ENCODE measurements at regions not wholly inside any gene's neighbourhood (a gene's known extent, or its start where the extent isn't known, plus 50 kb on each side); places are given as distances from the start of the nearest gene placed in this dataset.
"Not testable (repeated sequence)": the region's sequence is repeated elsewhere in the genome, so short reads cannot be mapped to it uniquely, and the experiment has no call there.

GRCh38 chr1:184161071-184161698, 109.7 kb downstream of the TSEN15 start:
- Mint-ChIP-seq H3K27ac (no peak overlapping the region), H3K36me3 (ENCODE audit: low read depth) (no peaks in the 10 kb centered on the region), H3K27me3 (ENCODE audit: insufficient read depth) (no peaks in the 10 kb centered on the region), H3K4me3 (no peak overlapping the region), H3K9me3 (no peaks in the 10 kb centered on the region), H3K4me1 (ENCODE audit: low read depth) (peaks cover 29% of the 10 kb centered on the region)
- intact Hi-C loops (cut with micrococcal nuclease), result loop anchor here (2.0 to 10.0 kb wide), 14 partner anchors 36 to 1859 kb away; partner anchors contain the start of genes APOBEC4, ARPC5, EDEM3 and SWT1
- DNase-seq (ENCODE audit: low spot score), result peak; percentile 59

GRCh38 chr1:184162281-184162680, 110.8 kb downstream of the TSEN15 start:
- Mint-ChIP-seq H3K27ac (no peak overlapping the region), H3K9me3 (no peaks in the 10 kb centered on the region), H3K4me3 (no peak overlapping the region), H3K4me1 (ENCODE audit: low read depth) (peaks cover 24% of the 10 kb centered on the region), H3K36me3 (ENCODE audit: low read depth) (no peaks in the 10 kb centered on the region), H3K27me3 (ENCODE audit: insufficient read depth) (peaks cover 3% of the 10 kb centered on the region)
- intact Hi-C loops (cut with micrococcal nuclease), result loop anchor here (5.0 to 10.0 kb wide), 4 partner anchors 730 to 1860 kb away; partner anchors contain the start of genes SWT1 and TRMT1L
- no peak for DNase-seq (ENCODE audit: low spot score)

- DNase-seq (ENCODE audit: low spot score), result peak; percentile 20
- Mint-ChIP-seq H3K4me1 (ENCODE audit: low read depth) (peaks cover 24% of the 10 kb centered on the region), H3K4me3 (no peak overlapping the region), H3K36me3 (ENCODE audit: low read depth) (no peaks in the 10 kb centered on the region), H3K9me3 (peaks cover 5% of the 10 kb centered on the region), H3K27me3 (ENCODE audit: insufficient read depth) (peaks cover 12% of the 10 kb centered on the region), H3K27ac (no peak overlapping the region)
- intact Hi-C loops (cut with micrococcal nuclease), result loop anchor here (5.0 to 10.0 kb wide), 4 partner anchors 728 to 1862 kb away; partner anchors contain the start of genes SWT1 and TRMT1L
These were observed 112.3 kb downstream of the TSEN15 start for GRCh38 chr1:184163674-184164465.

- intact Hi-C loops (cut with micrococcal nuclease), result loop anchor here (5.0 to 10.0 kb wide), 4 partner anchors 728 to 1862 kb away; partner anchors contain the start of genes SWT1 and TRMT1L
- Mint-ChIP-seq H3K9me3 (peaks cover 11% of the 10 kb centered on the region), H3K36me3 (ENCODE audit: low read depth) (no peaks in the 10 kb centered on the region)
These were observed 113.0 kb downstream of the TSEN15 start for GRCh38 chr1:184164536-184164935.

GRCh38 chr1:184166485-184166884, 115.0 kb downstream of the TSEN15 start:
- no peak for DNase-seq (ENCODE audit: low spot score)
- Mint-ChIP-seq H3K27ac (no peak overlapping the region), H3K4me3 (no peak overlapping the region), H3K9me3 (peaks cover 11% of the 10 kb centered on the region), H3K4me1 (ENCODE audit: low read depth) (peaks cover 24% of the 10 kb centered on the region), H3K36me3 (ENCODE audit: low read depth) (no peaks in the 10 kb centered on the region), H3K27me3 (ENCODE audit: insufficient read depth) (peaks cover 17% of the 10 kb centered on the region)
- intact Hi-C loops (cut with micrococcal nuclease), result loop anchor here (10.0 kb wide), 2 partner anchors 988 to 1552 kb away; partner anchors contain the start of genes SWT1 and TRMT1L

More at GRCh38 chr1:184164536-184164935, 113.0 kb downstream of the TSEN15 start:
- Mint-ChIP-seq H3K27me3 (ENCODE audit: insufficient read depth) (peaks cover 17% of the 10 kb centered on the region), H3K4me3 (no peak overlapping the region), H3K4me1 (ENCODE audit: low read depth) (peaks cover 24% of the 10 kb centered on the region), H3K27ac (no peak overlapping the region)
- DNase-seq (ENCODE audit: low spot score), result no peak

- Mint-ChIP-seq H3K4me3 (no peak overlapping the region), H3K9me3 (peaks cover 11% of the 10 kb centered on the region), H3K27me3 (ENCODE audit: insufficient read depth) (peaks cover 17% of the 10 kb centered on the region), H3K4me1 (ENCODE audit: low read depth) (peaks cover 24% of the 10 kb centered on the region), H3K27ac (no peak overlapping the region), H3K36me3 (ENCODE audit: low read depth) (no peaks in the 10 kb centered on the region)
- intact Hi-C loops (cut with micrococcal nuclease), result loop anchor here (10.0 kb wide), 2 partner anchors 987 to 1553 kb away; partner anchors contain the start of genes SWT1 and TRMT1L
- DNase-seq (ENCODE audit: low spot score), result no peak
These were observed 115.8 kb downstream of the TSEN15 start for GRCh38 chr1:184167352-184167751.

- Mint-ChIP-seq H3K9me3 (peaks cover 11% of the 10 kb centered on the region), H3K4me3 (no peak overlapping the region), H3K36me3 (ENCODE audit: low read depth) (no peaks in the 10 kb centered on the region), H3K27me3 (ENCODE audit: insufficient read depth) (peaks cover 22% of the 10 kb centered on the region), H3K27ac (no peak overlapping the region), H3K4me1 (ENCODE audit: low read depth) (peaks cover 4% of the 10 kb centered on the region)
- intact Hi-C loops (cut with micrococcal nuclease), result no loop called here
- DNase-seq (ENCODE audit: low spot score), result no peak
These were observed 119.2 kb downstream of the TSEN15 start for GRCh38 chr1:184170719-184171118.

GRCh38 chr1:184176058-184176457, 124.5 kb downstream of the TSEN15 start:
- no peaks in the 10 kb centered on the region for H3K4me1 Mint-ChIP-seq (ENCODE audit: low read depth)
- H3K27ac Mint-ChIP-seq, result no peak overlapping the region
- intact Hi-C loops (cut with micrococcal nuclease), result loop anchor here (2.0 kb wide), 1 partner anchor 77 kb away; no protein-coding TSS in a partner anchor
- no peak for DNase-seq (ENCODE audit: low spot score)
- H3K27me3 Mint-ChIP-seq (ENCODE audit: insufficient read depth), result peaks cover 7% of the 10 kb centered on the region
- no peaks in the 10 kb centered on the region for H3K36me3 Mint-ChIP-seq (ENCODE audit: low read depth)
- no peaks in the 10 kb centered on the region for H3K9me3 Mint-ChIP-seq
- no peak overlapping the region for H3K4me3 Mint-ChIP-seq

- Mint-ChIP-seq H3K27ac (no peak overlapping the region), H3K9me3 (no peaks in the 10 kb centered on the region), H3K27me3 (ENCODE audit: insufficient read depth) (peaks cover 5% of the 10 kb centered on the region), H3K4me1 (ENCODE audit: low read depth) (no peaks in the 10 kb centered on the region), H3K4me3 (no peak overlapping the region), H3K36me3 (ENCODE audit: low read depth) (no peaks in the 10 kb centered on the region)
- intact Hi-C loops (cut with micrococcal nuclease), result no loop called here
- no peak for DNase-seq (ENCODE audit: low spot score)
These were observed 129.5 kb downstream of the TSEN15 start for GRCh38 chr1:184181044-184181443.

GRCh38 chr1:184183919-184184318, 132.4 kb downstream of the TSEN15 start:
- no peak for DNase-seq (ENCODE audit: low spot score)
- no peaks in the 10 kb centered on the region for H3K36me3 Mint-ChIP-seq (ENCODE audit: low read depth)
- no peaks in the 10 kb centered on the region for H3K4me1 Mint-ChIP-seq (ENCODE audit: low read depth)

GRCh38 chr1:184184614-184185013, 133.1 kb downstream of the TSEN15 start:
- intact Hi-C loops (cut with micrococcal nuclease); H3K4me1 Mint-ChIP-seq (ENCODE audit: low read depth); H3K36me3 Mint-ChIP-seq (ENCODE audit: low read depth); H3K27ac Mint-ChIP-seq; DNase-seq (ENCODE audit: low spot score); H3K9me3 Mint-ChIP-seq; H3K4me3 Mint-ChIP-seq: not testable (repeated sequence)
- peaks cover 24% of the 10 kb centered on the region for H3K27me3 Mint-ChIP-seq (ENCODE audit: insufficient read depth)

More at GRCh38 chr1:184183919-184184318, 132.4 kb downstream of the TSEN15 start:
- H3K27ac Mint-ChIP-seq, result no peak overlapping the region
- intact Hi-C loops (cut with micrococcal nuclease), result no loop called here
- peaks cover 17% of the 10 kb centered on the region for H3K27me3 Mint-ChIP-seq (ENCODE audit: insufficient read depth)
- H3K9me3 Mint-ChIP-seq, result no peaks in the 10 kb centered on the region
- no peak overlapping the region for H3K4me3 Mint-ChIP-seq

GRCh38 chr1:184185347-184185746, 133.8 kb downstream of the TSEN15 start:
- intact Hi-C loops (cut with micrococcal nuclease), result no loop called here
- Mint-ChIP-seq H3K27ac (no peak overlapping the region), H3K27me3 (ENCODE audit: insufficient read depth) (peaks cover 28% of the 10 kb centered on the region), H3K4me1 (ENCODE audit: low read depth) (no peaks in the 10 kb centered on the region), H3K9me3 (no peaks in the 10 kb centered on the region), H3K4me3 (no peak overlapping the region), H3K36me3 (ENCODE audit: low read depth) (no peaks in the 10 kb centered on the region)
- DNase-seq (ENCODE audit: low spot score), result no peak

GRCh38 chr1:184186167-184186566, 134.6 kb downstream of the TSEN15 start:
- Mint-ChIP-seq H3K9me3 (no peaks in the 10 kb centered on the region), H3K27ac (no peak overlapping the region), H3K4me3 (no peak overlapping the region), H3K27me3 (ENCODE audit: insufficient read depth) (peaks cover 28% of the 10 kb centered on the region), H3K4me1 (ENCODE audit: low read depth) (no peaks in the 10 kb centered on the region), H3K36me3 (ENCODE audit: low read depth) (no peaks in the 10 kb centered on the region)
- intact Hi-C loops (cut with micrococcal nuclease), result no loop called here
- DNase-seq (ENCODE audit: low spot score), result no peak
